Ishikawa (cell line): ENCODE measurements at regions not wholly inside any gene's neighbourhood (a gene's known extent, or its start where the extent isn't known, plus 50 kb on each side); places are given as distances from the start of the nearest gene placed in this dataset.

Source experiments
- CEBPB ChIP-seq: IDR thresholded peaks from 2 replicates; pipeline ENCODE4 v1.6.1; 2012
- EGR1 ChIP-seq: IDR thresholded peaks from 2 replicates; pipeline ENCODE4 v1.6.1; 2012
- NFIC ChIP-seq: IDR thresholded peaks from 2 replicates; pipeline ENCODE4 v1.6.1; 2012
- TAF1 ChIP-seq: IDR thresholded peaks from 2 replicates; pipeline ENCODE4 v1.6.1; 2012; ENCODE audit warnings: low read depth, mild to moderate bottlenecking

- TF ChIP-seq CEBPB (no peak), TAF1 (no peak), EGR1 (no peak), NFIC (no peak)
These were observed 82.5 kb downstream of the ELAPOR2 start for GRCh38 chr7:86976958-86977357.
